K562 (cell line): ENCODE measurements at regions not wholly inside any gene's neighbourhood (a gene's known extent, or its start where the extent isn't known, plus 50 kb on each side); places are given as distances from the start of the nearest gene placed in this dataset.

Experiments
- ATAC-seq: fragments of 200-7000 bp; cut with Tn5 transposase; 3 replicates; pipeline ENCODE4 v1.9.1; 2020; ENCODE audit warnings: moderate library complexity
- BruUV-seq: library from RNA; stranded (reverse); fragments of 400-500 nt; replicated peaks from 2 replicates; lab custom pipeline; 2021; lab: Mats Ljungman, UMichigan
- CTCF ChIA-PET: fragments of 300-600 bp; formaldehyde crosslinking; extraction: SDS; loops from one replicate; lab custom pipeline; 2021; ENCODE audit warnings: low intra/inter-chr PET ratio; lab: Yijun Ruan, JAX
- POLR2A ChIA-PET: fragments of 300-600, 350-650 bp; sonication (Branson Sonifier 250); formaldehyde crosslinking; extraction: SDS; loops from one replicate; lab custom pipeline; 2021; ENCODE audit warnings: antibody characterized with exemption, inconsistent platforms; lab: Yijun Ruan, JAX
- DNase-seq, 4 experiments: peaks; one replicate each; pipeline versions ENCODE4 v3.0.0 to v3.0.0-alpha.2; 2011 to 2018; ENCODE audit warnings: low spot score in 3 of 4, mixed read lengths in 3 of 4; ENCODE audit errors: extremely low read depth in 1 of 4
- FAIRE-seq: peaks from 2 replicates; lab custom pipeline; 2011; peaks lifted over from hg19 to GRCh38; lab: Jason Lieb, UNC
- H2AFZ ChIP-seq: 2 replicates; pipeline ENCODE4 v1.6.0; 2011; ENCODE audit warnings: low read depth, low read length, control low read depth, inconsistent platforms
- H3K27ac ChIP-seq: fragments of 200-600 bp; 3 replicates; pipeline ENCODE4 v1.8.0; 2011; ENCODE audit warnings: low read depth, mild to moderate bottlenecking, control low read depth, inconsistent platforms, low read length, moderate library complexity, mixed read lengths; ENCODE audit errors: extremely low read depth
- H3K27me3 ChIP-seq, 2 experiments: fragments of 300-600 bp in 1 of 2; 2 replicates in 1 of 2; 3 replicates in 1 of 2; pipeline versions ENCODE4 v1.6.0 to v1.8.0; 2011; ENCODE audit warnings: inconsistent platforms in 2 of 2, low read length in 2 of 2, mild to moderate bottlenecking in 1 of 2, mixed read lengths in 1 of 2, moderate library complexity in 1 of 2; ENCODE audit not compliant: control insufficient read depth in 2 of 2, insufficient read depth in 2 of 2
- H3K36me3 ChIP-seq: fragments of 300-600 bp; 3 replicates; pipeline ENCODE4 v1.8.0; 2011; ENCODE audit warnings: mild to moderate bottlenecking, low read length, inconsistent platforms; ENCODE audit not compliant: control insufficient read depth, insufficient read depth
- H3K4me1 ChIP-seq, 2 experiments: fragments of 200-600 bp in 1 of 2; replicated peaks in 1 of 2; 2 replicates in 1 of 2; 3 replicates in 1 of 2; pipeline versions ENCODE4 v1.5.1 to v1.8.0; 2011; ENCODE audit warnings: inconsistent platforms in 2 of 2, low read length in 2 of 2, mild to moderate bottlenecking in 1 of 2, mixed read lengths in 1 of 2, moderate library complexity in 1 of 2; ENCODE audit not compliant: control insufficient read depth in 2 of 2, insufficient read depth in 2 of 2
- H3K4me2 ChIP-seq: 2 replicates; pipeline ENCODE4 v1.6.1; 2011; ENCODE audit warnings: low read length, control low read depth, inconsistent platforms, mixed read lengths; ENCODE audit not compliant: insufficient read depth
- H3K4me3 ChIP-seq: fragments of 200-600 bp; sonication (generic), shearing (Covaris generic); 2 replicates; pipeline ENCODE4 v1.5.1; 2016; ENCODE audit warnings: control low read depth, inconsistent platforms
- H3K79me2 ChIP-seq: fragments of 200-600 bp; 3 replicates; pipeline ENCODE4 v1.8.0; 2011; ENCODE audit warnings: low read length, inconsistent platforms; ENCODE audit not compliant: control insufficient read depth, insufficient read depth
- H3K9ac ChIP-seq, 2 experiments: 2 replicates each; pipeline versions ENCODE4 v1.6.0 to v1.6.1; 2011; ENCODE audit warnings: low read depth in 2 of 2, low read length in 2 of 2, control low read depth in 1 of 2, inconsistent platforms in 1 of 2, mild to moderate bottlenecking in 1 of 2, mixed read lengths in 1 of 2; ENCODE audit not compliant: insufficient read depth in 1 of 2
- H3K9me1 ChIP-seq: one replicate; pipeline ENCODE4 v1.6.0; 2011; ENCODE audit warnings: inconsistent platforms, mild to moderate bottlenecking, low read length, moderate library complexity; ENCODE audit not compliant: control insufficient read depth, insufficient read depth
- H3K9me3 ChIP-seq: replicated peaks from 2 replicates; pipeline ENCODE4 v1.5.1; 2011; ENCODE audit warnings: low read depth, low read length, inconsistent platforms; ENCODE audit not compliant: control insufficient read depth, insufficient read depth
- H4K20me1 ChIP-seq: replicated peaks from 2 replicates; pipeline ENCODE4 v1.6.1; 2011; ENCODE audit warnings: low read length, inconsistent platforms, mixed read lengths; ENCODE audit not compliant: control insufficient read depth, insufficient read depth
- CBX1 ChIP-seq: sonication (generic); IDR thresholded peaks from 2 replicates; pipeline ENCODE4 v1.6.1; 2016; ENCODE audit warnings: antibody characterized with exemption, low read depth, mild to moderate bottlenecking
- CHD1 ChIP-seq: fragments of 200-600 bp; sonication (generic); IDR thresholded peaks from one replicate; pipeline ENCODE4 v1.6.1; 2012; ENCODE audit warnings: mild to moderate bottlenecking, moderate library complexity, low read length, inconsistent platforms
- E2F6 ChIP-seq, 2 experiments: IDR thresholded peaks; 2 replicates each; pipeline ENCODE4 v1.6.1; 2011; ENCODE audit warnings: borderline replicate concordance in 1 of 2, control low read depth in 1 of 2, low read depth in 1 of 2, low read length in 1 of 2, mild to moderate bottlenecking in 1 of 2, mixed read lengths in 1 of 2, moderate library complexity in 1 of 2; ENCODE audit not compliant: insufficient read depth in 1 of 2, insufficient read length in 1 of 2, poor library complexity in 1 of 2, severe bottlenecking in 1 of 2; ENCODE audit errors: extremely low read depth in 1 of 2
- FOXK2 ChIP-seq, 2 experiments: fragments of 450-650 bp; IDR thresholded peaks in 1 of 2; conservative IDR thresholded peaks in 1 of 2; 2 replicates each; pipeline ENCODE4 v1.6.1; 2016; ENCODE audit warnings: low read depth in 2 of 2, mild to moderate bottlenecking in 1 of 2
- GATAD2B ChIP-seq: fragments of 450-650 bp; IDR thresholded peaks from 2 replicates; pipeline ENCODE4 v1.6.1; 2017; ENCODE audit warnings: mild to moderate bottlenecking, borderline replicate concordance
- HDAC6 ChIP-seq: IDR thresholded peaks from 2 replicates; pipeline ENCODE4 v1.6.1; 2012; ENCODE audit warnings: low read depth, mild to moderate bottlenecking, control low read depth, inconsistent platforms, low read length, moderate library complexity
- NBN ChIP-seq: fragments of 450-650 bp; IDR thresholded peaks from 2 replicates; pipeline ENCODE4 v1.6.1; 2016; ENCODE audit warnings: low read depth, mild to moderate bottlenecking
- NELFE ChIP-seq: IDR thresholded peaks from 2 replicates; pipeline ENCODE4 v1.6.1; 2011; ENCODE audit warnings: mild to moderate bottlenecking; ENCODE audit not compliant: insufficient read depth, insufficient read length
- PHB2 ChIP-seq: fragments of 450-650 bp; IDR thresholded peaks from 2 replicates; pipeline ENCODE4 v1.6.1; 2017; ENCODE audit warnings: low read depth
- ZBTB11 ChIP-seq, 3 experiments: fragments of 200-800 bp in 1 of 3; fragments of 250-450 bp in 1 of 3; fragments of 450-650 bp in 1 of 3; sonication (Bioruptor Pico) in 1 of 3; sonication (Bioruptor generic) in 1 of 3; formaldehyde crosslinking in 1 of 3; IDR thresholded peaks; 2 replicates each; pipeline versions ENCODE4 v1.6.1 to v1.8.0; 2016 to 2022; ENCODE audit warnings: mild to moderate bottlenecking in 2 of 3, missing genetic modification characterization in 2 of 3, missing compliant biosample characterization in 1 of 3, moderate library complexity in 1 of 3
- ZNF232 ChIP-seq: sonication (generic); formaldehyde crosslinking; IDR thresholded peaks from 2 replicates; pipeline ENCODE4 v1.8.0; 2022; ENCODE audit warnings: mild to moderate bottlenecking, missing genetic modification reagents
- ZNF324 ChIP-seq: fragments of 250-450 bp; sonication (Bioruptor Pico); IDR thresholded peaks from 2 replicates; pipeline ENCODE4 v1.4.0; 2020; ENCODE audit warnings: mild to moderate bottlenecking
- ZNF583 ChIP-seq: fragments of 250-450 bp; sonication (Bioruptor Pico); IDR thresholded peaks from 2 replicates; pipeline ENCODE4 v1.4.0; 2020
- WGBS: fragments of 100-300 bp; shearing (Covaris generic); methylation state at CpG from one replicate; pipeline ENCODE4 v1.1.6; 2016; ENCODE audit warnings: low coverage, mixed read lengths; ENCODE audit not compliant: insufficient coverage; ENCODE audit errors: missing lambda C conversion rate; 5-methylcytosine and 5-hydroxymethylcytosine counted together
- in situ Hi-C: fragments of 300-500 bp; cut with MboI; formaldehyde crosslinking; loops from 4 replicates; pipeline ENCODE4 v1.15.0; 2018; ENCODE audit warnings: inconsistent platforms, mixed read lengths
- intact Hi-C: fragments of 100-400 bp; cut with micrococcal nuclease; formaldehyde crosslinking; loops from 2 replicates; pipeline ENCODE4 v1.14.2; 2022

- ATAC-seq (no peak), FAIRE-seq (no peak), DNase-seq (no peak)
- Histone ChIP-seq H3K27ac (no peak overlapping the region), H3K27me3 (no peaks in the 10 kb centered on the region), H2AFZ (no peak overlapping the region), H3K4me2 (no peak overlapping the region), H3K9ac (no peak overlapping the region), H3K4me1 (no peaks in the 10 kb centered on the region), H3K4me3 (no peak overlapping the region), H3K79me2 (no peaks in the 10 kb centered on the region), H3K36me3 (no peaks in the 10 kb centered on the region), H4K20me1 (no peaks in the 10 kb centered on the region), H3K9me3 (no peaks in the 10 kb centered on the region), H3K9me1 (no peaks in the 10 kb centered on the region)
- in situ Hi-C loops, result no loop called here
- WGBS, result 0% methylated on average over 2 of the region's 2 CpGs
- no TSS peak for BruUV-seq
- intact Hi-C loops, result no loop called here
- ChIA-PET POLR2A (no interaction called here), CTCF (no interaction called here)
- TF ChIP-seq ZNF583 (CRISPR knock-in tag), result no peak
- no peak for TF ChIP-seq GATAD2B
- no peak for TF ChIP-seq ZNF324
- no peak for TF ChIP-seq ZNF232 (CRISPR knock-in tag)
- TF ChIP-seq CHD1, result no peak
- TF ChIP-seq NBN, result no peak
- no peak for TF ChIP-seq NELFE
- no peak for TF ChIP-seq PHB2
- TF ChIP-seq ZBTB11 (CRISPR knock-in tag; IDR thresholded peaks at IDR 0.05), result no peak
- TF ChIP-seq E2F6 (IDR thresholded peaks at IDR 0.05; ENCODE audit: borderline replicate concordance in 1 of 2, extremely low read depth in 1 of 2, insufficient read depth in 1 of 2, insufficient read length in 1 of 2, low read depth in 1 of 2, low read length in 1 of 2, poor library complexity in 1 of 2, severe bottlenecking in 1 of 2), result no peak
- TF ChIP-seq HDAC6, result no peak
- no peak for TF ChIP-seq FOXK2 (conservative IDR thresholded peaks at IDR 0.05 in 1 of 2, IDR thresholded peaks at IDR 0.05 in 1 of 2; ENCODE audit: low read depth in 2 of 2)
- TF ChIP-seq CBX1, result no peak
Observed at GRCh38 chrX:138519296-138519695, 192.2 kb downstream of the FGF13 start.
